Heart left ventricle (tissue), 13 donors: ENCODE measurements at regions not wholly inside any gene's neighbourhood (a gene's known extent, or its start where the extent isn't known, plus 50 kb on each side); places are given as distances from the start of the nearest gene placed in this dataset.
"Not testable (repeated sequence)": the region's sequence is repeated elsewhere in the genome, so short reads cannot be mapped to it uniquely, and the experiment has no call there.

Source experiments
- CTCF ChIP-seq, 12 donors: fragments of 200-600 bp; sonication (generic) in 4 of 12; IDR thresholded peaks; one replicate each; pipeline versions ENCODE4 v1.5.0 to v1.8.0; 2018 to 2022; ENCODE audit warnings: antibody characterized with exemption in 12 of 12, mild to moderate bottlenecking in 5 of 12
- POLR2A ChIP-seq, 2 donors: fragments of 450-650 bp; IDR thresholded peaks; one replicate each; pipeline ENCODE4 v1.6.1; 2017; ENCODE audit warnings: antibody characterized with exemption in 2 of 2, mild to moderate bottlenecking in 2 of 2, moderate library complexity in 2 of 2
- donor health status: ischemic (EF 13 %, LVEDD 7.1; RV severe dilation, severe dysfunction).
- donor health status: DM: no; HTN: yes; CAD: no.
- donor health status: DM: no; HTN: no; CAD: no.
- donor health status: ischemic (EF 25% LVEDD 6.9; RV normal size, moderate dysfunction).
- donor health status: ischemic (EF 25% LVEDD 5.7; RV mildly dilated, moderate dysfunction).
- donor health status: ischemic (EF 35%, LVEDD 5.7; RV mildly dilated, moderate dysfunction).
- donor health status: nonischemic (EF 11% LVEDD 7.7; RV severe dilation, severe dysfunction).
- donor health status: DM: yes; HTN: yes; CAD: no.
- donor health status: PGD.
- donor health status: ischemic (EF 29% LVEDD 5.4; RV normal size, mild dysfunction).
- donor health status: nonischemic (EF 23%, LVEDD 6.1; RV moderate dilation, normal function).

- TF ChIP-seq POLR2A, CTCF (IDR thresholded peaks at IDR 0.05): not testable (repeated sequence)
Measured at GRCh38 chr12:9424175-9424740, 183.5 kb downstream of the KLRB1 start.
